Liver (tissue), 8 donors: ENCODE measurements at regions not wholly inside any gene's neighbourhood (a gene's known extent, or its start where the extent isn't known, plus 50 kb on each side); places are given as distances from the start of the nearest gene placed in this dataset.

Experiments used
- DNase-seq: peaks from one replicate; pipeline ENCODE4 v3.0.0-alpha.2; 2017; ENCODE audit warnings: low spot score
- H3K27ac ChIP-seq, 2 donors: one replicate each; pipeline ENCODE4 v1.7.0; 2013; ENCODE audit warnings: inconsistent platforms in 2 of 2, low read length in 2 of 2, control low read depth in 1 of 2, low read depth in 1 of 2, mild to moderate bottlenecking in 1 of 2
- H3K27me3 ChIP-seq, 4 donors: one replicate each; pipeline versions ENCODE4 v1.6.1 to v1.7.0; 2013; ENCODE audit warnings: low read length in 3 of 4, inconsistent platforms in 1 of 4, mild to moderate bottlenecking in 1 of 4, moderate library complexity in 1 of 4; ENCODE audit not compliant: control insufficient read depth in 4 of 4, insufficient read depth in 4 of 4
- H3K36me3 ChIP-seq, 4 donors: one replicate each; pipeline versions ENCODE4 v1.6.1 to v1.7.0; 2013; ENCODE audit warnings: low read length in 3 of 4, mild to moderate bottlenecking in 3 of 4, low read depth in 1 of 4, moderate library complexity in 1 of 4; ENCODE audit not compliant: control insufficient read depth in 4 of 4, insufficient read depth in 3 of 4
- H3K4me1 ChIP-seq, 4 donors: one replicate each; pipeline versions ENCODE4 v1.6.1 to v1.7.0; 2013; ENCODE audit warnings: low read length in 3 of 4, mild to moderate bottlenecking in 3 of 4, moderate library complexity in 1 of 4; ENCODE audit not compliant: control insufficient read depth in 4 of 4, insufficient read depth in 4 of 4
- H3K4me3 ChIP-seq, 3 donors: one replicate each; pipeline versions ENCODE4 v1.6.1 to v1.7.0; 2013; ENCODE audit warnings: low read length in 3 of 3, control low read depth in 1 of 3, low read depth in 1 of 3, mild to moderate bottlenecking in 1 of 3
- H3K9ac ChIP-seq, 2 donors: one replicate each; pipeline ENCODE4 v1.7.0; 2013; ENCODE audit warnings: low read length in 2 of 2, mild to moderate bottlenecking in 2 of 2, moderate library complexity in 2 of 2, control low read depth in 1 of 2, low read depth in 1 of 2
- H3K9me3 ChIP-seq, 4 donors: one replicate each; pipeline versions ENCODE4 v1.6.1 to v1.7.0; 2013; ENCODE audit warnings: low read length in 3 of 4; ENCODE audit not compliant: control insufficient read depth in 4 of 4
- CTCF ChIP-seq: fragments of 150-350 bp; IDR thresholded peaks from 2 replicates; pipeline ENCODE4 v1.5.1; 2017; ENCODE audit warnings: improper control_type of control experiment, low read depth, low read length; ENCODE audit not compliant: missing input control
- EGR1 ChIP-seq, 2 donors: IDR thresholded peaks; 2 replicates each; pipeline ENCODE4 v1.6.1; 2016 to 2018; ENCODE audit warnings: antibody characterized with exemption in 2 of 2, low read depth in 2 of 2
- FOXA1 ChIP-seq: IDR thresholded peaks from 2 replicates; pipeline ENCODE4 v1.6.1; 2016; ENCODE audit warnings: antibody characterized with exemption
- FOXA2 ChIP-seq: IDR thresholded peaks from 2 replicates; pipeline ENCODE4 v1.6.1; 2016; ENCODE audit warnings: antibody characterized with exemption
- GABPA ChIP-seq, 2 donors: IDR thresholded peaks in 1 of 2; conservative IDR thresholded peaks in 1 of 2; 2 replicates each; pipeline ENCODE4 v1.6.1; 2016; ENCODE audit warnings: antibody characterized with exemption in 2 of 2, mild to moderate bottlenecking in 1 of 2, moderate library complexity in 1 of 2
- HNF4A ChIP-seq, 2 donors: conservative IDR thresholded peaks; 2 replicates each; pipeline ENCODE4 v1.6.1; 2016; ENCODE audit warnings: antibody characterized with exemption in 2 of 2, mild to moderate bottlenecking in 2 of 2
- HNF4G ChIP-seq: IDR thresholded peaks from 2 replicates; pipeline ENCODE4 v1.6.1; 2016; ENCODE audit warnings: antibody characterized with exemption
- JUND ChIP-seq, 2 donors: IDR thresholded peaks; 2 replicates each; pipeline ENCODE4 v1.6.1; 2016; ENCODE audit warnings: antibody characterized with exemption in 2 of 2
- RAD21 ChIP-seq, 2 donors: IDR thresholded peaks; 2 replicates each; pipeline ENCODE4 v1.6.1; 2016; ENCODE audit warnings: antibody characterized with exemption in 2 of 2, mild to moderate bottlenecking in 2 of 2
- RXRA ChIP-seq, 2 donors: IDR thresholded peaks; 2 replicates each; pipeline ENCODE4 v1.6.1; 2017 to 2018; ENCODE audit warnings: antibody characterized with exemption in 2 of 2, mild to moderate bottlenecking in 1 of 2
- SP1 ChIP-seq: IDR thresholded peaks from 2 replicates; pipeline ENCODE4 v1.6.1; 2018; ENCODE audit warnings: antibody characterized with exemption, mild to moderate bottlenecking
- TAF1 ChIP-seq: conservative IDR thresholded peaks from 2 replicates; pipeline ENCODE4 v1.6.1; 2016; ENCODE audit warnings: antibody characterized with exemption, mild to moderate bottlenecking
- YY1 ChIP-seq: IDR thresholded peaks from 2 replicates; pipeline ENCODE4 v1.6.1; 2016; ENCODE audit warnings: antibody characterized with exemption, mild to moderate bottlenecking
- ZBTB33 ChIP-seq: IDR thresholded peaks from 2 replicates; pipeline ENCODE4 v1.6.1; 2016; ENCODE audit warnings: antibody characterized with exemption
- WGBS: extraction: QIAGEN DNeasy Blood & Tissue Kit; methylation state at CpG from one replicate; pipeline ENCODE4 v1.1.7; 2013; 5-methylcytosine and 5-hydroxymethylcytosine counted together
- TF ChIP-seq, protein P1 (sequence below): IDR thresholded peaks from 2 replicates; pipeline ENCODE4 v1.6.1; 2016; ENCODE audit warnings: antibody characterized with exemption, mild to moderate bottlenecking
- TF ChIP-seq, protein P2 (sequence below): IDR thresholded peaks from 2 replicates; pipeline ENCODE4 v1.6.1; 2016; ENCODE audit warnings: antibody characterized with exemption
- TF ChIP-seq, protein P3 (sequence below): IDR thresholded peaks from 2 replicates; pipeline ENCODE4 v1.6.1; 2016; ENCODE audit warnings: antibody characterized with exemption
- donor health status: healthy.
- donor health status: healthy.
- donor health status: healthy.
- donor health status: healthy.
- donor health status: healthy.

DNA sequence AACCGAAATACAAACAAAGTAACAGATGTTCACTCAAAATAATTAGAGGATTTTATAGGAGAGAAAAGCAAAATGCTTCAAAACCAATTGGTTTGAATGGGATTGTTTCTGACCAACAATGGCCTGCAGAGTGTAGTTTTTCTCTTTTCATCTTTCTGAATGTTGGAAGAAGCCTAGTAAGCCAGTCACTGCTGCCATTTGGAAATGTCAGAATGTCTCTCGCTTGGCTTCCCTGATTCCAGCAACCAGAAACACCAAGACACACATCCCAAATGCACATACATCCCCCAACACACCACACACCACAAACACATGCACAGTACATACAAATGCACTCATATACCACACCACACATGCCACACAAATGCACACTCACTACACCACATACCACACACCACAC lies 403.4 kb downstream of the OCA2 start:
- TF ChIP-seq HNF4G = no peak
- TF ChIP-seq HNF4A (conservative IDR thresholded peaks at IDR 0.05) = no peak
- TF ChIP-seq FOXA1 = no peak
- no peak for TF ChIP-seq TAF1
- no peak for TF ChIP-seq EGR1 (IDR thresholded peaks at IDR 0.05; ENCODE audit: low read depth in 2 of 2)
- no peak for TF ChIP-seq RAD21 (IDR thresholded peaks at IDR 0.05)
- TF ChIP-seq RXRA (IDR thresholded peaks at IDR 0.05) = no peak
- TF ChIP-seq YY1 = no peak
- no peak for TF ChIP-seq FOXA2
- TF ChIP-seq GABPA (IDR thresholded peaks at IDR 0.05 in 1 of 2, conservative IDR thresholded peaks at IDR 0.05 in 1 of 2) = no peak
- TF ChIP-seq SP1 = no peak
- TF ChIP-seq ZBTB33 = no peak
- TF ChIP-seq, protein P1, sequence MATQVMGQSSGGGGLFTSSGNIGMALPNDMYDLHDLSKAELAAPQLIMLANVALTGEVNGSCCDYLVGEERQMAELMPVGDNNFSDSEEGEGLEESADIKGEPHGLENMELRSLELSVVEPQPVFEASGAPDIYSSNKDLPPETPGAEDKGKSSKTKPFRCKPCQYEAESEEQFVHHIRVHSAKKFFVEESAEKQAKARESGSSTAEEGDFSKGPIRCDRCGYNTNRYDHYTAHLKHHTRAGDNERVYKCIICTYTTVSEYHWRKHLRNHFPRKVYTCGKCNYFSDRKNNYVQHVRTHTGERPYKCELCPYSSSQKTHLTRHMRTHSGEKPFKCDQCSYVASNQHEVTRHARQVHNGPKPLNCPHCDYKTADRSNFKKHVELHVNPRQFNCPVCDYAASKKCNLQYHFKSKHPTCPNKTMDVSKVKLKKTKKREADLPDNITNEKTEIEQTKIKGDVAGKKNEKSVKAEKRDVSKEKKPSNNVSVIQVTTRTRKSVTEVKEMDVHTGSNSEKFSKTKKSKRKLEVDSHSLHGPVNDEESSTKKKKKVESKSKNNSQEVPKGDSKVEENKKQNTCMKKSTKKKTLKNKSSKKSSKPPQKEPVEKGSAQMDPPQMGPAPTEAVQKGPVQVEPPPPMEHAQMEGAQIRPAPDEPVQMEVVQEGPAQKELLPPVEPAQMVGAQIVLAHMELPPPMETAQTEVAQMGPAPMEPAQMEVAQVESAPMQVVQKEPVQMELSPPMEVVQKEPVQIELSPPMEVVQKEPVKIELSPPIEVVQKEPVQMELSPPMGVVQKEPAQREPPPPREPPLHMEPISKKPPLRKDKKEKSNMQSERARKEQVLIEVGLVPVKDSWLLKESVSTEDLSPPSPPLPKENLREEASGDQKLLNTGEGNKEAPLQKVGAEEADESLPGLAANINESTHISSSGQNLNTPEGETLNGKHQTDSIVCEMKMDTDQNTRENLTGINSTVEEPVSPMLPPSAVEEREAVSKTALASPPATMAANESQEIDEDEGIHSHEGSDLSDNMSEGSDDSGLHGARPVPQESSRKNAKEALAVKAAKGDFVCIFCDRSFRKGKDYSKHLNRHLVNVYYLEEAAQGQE = no peak
- Histone ChIP-seq H3K27ac (no peak overlapping the region), H3K4me1 (no peaks in the 10 kb centered on the region), H3K27me3 (no peaks in the 10 kb centered on the region), H3K9ac (no peak overlapping the region), H3K36me3 (no peaks in the 10 kb centered on the region), H3K9me3 (no peaks in the 10 kb centered on the region), H3K4me3 (no peak overlapping the region)
- no peak for DNase-seq
- 84% methylated on average over 2 of the region's 2 CpGs for WGBS

GRCh38 chr15:27694506-27695087 lies 404.5 kb downstream of the OCA2 start:
- Histone ChIP-seq H3K4me1 (no peaks in the 10 kb centered on the region), H3K27ac (no peak overlapping the region), H3K36me3 (no peaks in the 10 kb centered on the region), H3K9ac (no peak overlapping the region), H3K9me3 (no peaks in the 10 kb centered on the region), H3K27me3 (no peaks in the 10 kb centered on the region), H3K4me3 (no peak overlapping the region)
- WGBS = 61% methylated on average over 6 of the region's 6 CpGs
- DNase-seq = no peak
- TF ChIP-seq, protein P2, sequence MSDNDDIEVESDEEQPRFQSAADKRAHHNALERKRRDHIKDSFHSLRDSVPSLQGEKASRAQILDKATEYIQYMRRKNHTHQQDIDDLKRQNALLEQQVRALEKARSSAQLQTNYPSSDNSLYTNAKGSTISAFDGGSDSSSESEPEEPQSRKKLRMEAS = no peak
- TF ChIP-seq, protein P3, sequence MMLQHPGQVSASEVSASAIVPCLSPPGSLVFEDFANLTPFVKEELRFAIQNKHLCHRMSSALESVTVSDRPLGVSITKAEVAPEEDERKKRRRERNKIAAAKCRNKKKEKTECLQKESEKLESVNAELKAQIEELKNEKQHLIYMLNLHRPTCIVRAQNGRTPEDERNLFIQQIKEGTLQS = no peak
- TF ChIP-seq RXRA (IDR thresholded peaks at IDR 0.05) (no peak), FOXA2 (no peak), CTCF (no peak), JUND (IDR thresholded peaks at IDR 0.05) (no peak), RAD21 (IDR thresholded peaks at IDR 0.05) (no peak), TAF1 (no peak), HNF4A (conservative IDR thresholded peaks at IDR 0.05) (no peak), EGR1 (IDR thresholded peaks at IDR 0.05; ENCODE audit: low read depth in 2 of 2) (no peak), SP1 (no peak), GABPA (IDR thresholded peaks at IDR 0.05 in 1 of 2, conservative IDR thresholded peaks at IDR 0.05 in 1 of 2) (no peak), YY1 (no peak), HNF4G (no peak)
- TF ChIP-seq, protein P1 = no peak
